NB4 (cell line): ENCODE measurements at regions not wholly inside any gene's neighbourhood (a gene's known extent, or its start where the extent isn't known, plus 50 kb on each side); places are given as distances from the start of the nearest gene placed in this dataset.

Experiments used
- POLR2A ChIP-seq: IDR thresholded peaks from 2 replicates; pipeline ENCODE4 v1.6.1; 2011; ENCODE audit warnings: mild to moderate bottlenecking; ENCODE audit not compliant: insufficient read length; ENCODE audit errors: extremely low read depth
- TF ChIP-seq, protein P1 (sequence below): IDR thresholded peaks from one replicate; pipeline ENCODE4 v1.5.1; 2012; ENCODE audit warnings: low read depth, low read length

DNA sequence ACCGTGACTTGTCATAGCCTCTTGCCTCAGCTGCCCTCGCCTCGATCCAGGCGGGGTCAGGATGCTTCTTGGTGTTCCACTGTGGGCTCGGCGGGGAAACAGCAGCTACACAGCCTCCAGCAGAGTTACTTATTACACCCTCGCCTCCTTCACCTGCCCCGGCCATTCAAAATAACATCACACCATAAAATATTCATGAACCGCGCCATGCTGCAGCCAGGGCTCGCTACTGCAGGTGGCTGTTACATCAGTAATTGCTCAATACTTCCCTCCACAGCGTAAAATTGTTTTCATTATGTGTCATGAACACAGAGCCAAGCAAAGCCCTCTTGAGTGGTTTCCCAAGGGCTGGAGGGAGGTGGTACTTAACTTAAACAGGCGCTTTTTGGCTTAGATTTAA is 241.5 kb upstream of the SP8 start:
- TF ChIP-seq POLR2A: no peak
- TF ChIP-seq, protein P1, sequence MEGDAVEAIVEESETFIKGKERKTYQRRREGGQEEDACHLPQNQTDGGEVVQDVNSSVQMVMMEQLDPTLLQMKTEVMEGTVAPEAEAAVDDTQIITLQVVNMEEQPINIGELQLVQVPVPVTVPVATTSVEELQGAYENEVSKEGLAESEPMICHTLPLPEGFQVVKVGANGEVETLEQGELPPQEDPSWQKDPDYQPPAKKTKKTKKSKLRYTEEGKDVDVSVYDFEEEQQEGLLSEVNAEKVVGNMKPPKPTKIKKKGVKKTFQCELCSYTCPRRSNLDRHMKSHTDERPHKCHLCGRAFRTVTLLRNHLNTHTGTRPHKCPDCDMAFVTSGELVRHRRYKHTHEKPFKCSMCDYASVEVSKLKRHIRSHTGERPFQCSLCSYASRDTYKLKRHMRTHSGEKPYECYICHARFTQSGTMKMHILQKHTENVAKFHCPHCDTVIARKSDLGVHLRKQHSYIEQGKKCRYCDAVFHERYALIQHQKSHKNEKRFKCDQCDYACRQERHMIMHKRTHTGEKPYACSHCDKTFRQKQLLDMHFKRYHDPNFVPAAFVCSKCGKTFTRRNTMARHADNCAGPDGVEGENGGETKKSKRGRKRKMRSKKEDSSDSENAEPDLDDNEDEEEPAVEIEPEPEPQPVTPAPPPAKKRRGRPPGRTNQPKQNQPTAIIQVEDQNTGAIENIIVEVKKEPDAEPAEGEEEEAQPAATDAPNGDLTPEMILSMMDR: no peak
